ENCODE measurements at regions not wholly inside any gene's neighbourhood (a gene's known extent, or its start where the extent isn't known, plus 50 kb on each side); places are given as distances from the start of the nearest gene placed in this dataset.

- Histone ChIP-seq H3K9me3 (no peaks in the 10 kb centered on the region), H3K27me3 (no peaks in the 10 kb centered on the region), H3K4me3 (no peak overlapping the region), H3K36me3 (no peaks in the 10 kb centered on the region), H3K4me1 (no peaks in the 10 kb centered on the region), H3K27ac (no peak overlapping the region)
- DNase-seq (ENCODE audit: low spot score in 2 of 2) = no peak
- intact Hi-C loops (cut with DNase I; ENCODE audit: low total_unique reads) = no loop called here
- TF ChIP-seq POLR2AphosphoS5 (IDR thresholded peaks at IDR 0.05) (no peak), CTCF (IDR thresholded peaks at IDR 0.05) (no peak), POLR2A (IDR thresholded peaks at IDR 0.05) (no peak)
These were observed 121.2 kb downstream of the FOXB1 start for GRCh38 chr15:60125334-60125733.

- TF ChIP-seq POLR2A (IDR thresholded peaks at IDR 0.05) (no peak), CTCF (IDR thresholded peaks at IDR 0.05) (no peak), POLR2AphosphoS5 (IDR thresholded peaks at IDR 0.05) (no peak)
- Histone ChIP-seq H3K36me3 (no peaks in the 10 kb centered on the region), H3K9me3 (no peaks in the 10 kb centered on the region), H3K27ac (no peak overlapping the region), H3K4me3 (no peak overlapping the region), H3K4me1 (no peaks in the 10 kb centered on the region), H3K27me3 (no peaks in the 10 kb centered on the region)
- DNase-seq (ENCODE audit: low spot score in 2 of 2) = no peak
- intact Hi-C loops (cut with DNase I; ENCODE audit: low total_unique reads) = no loop called here
These were observed 122.1 kb downstream of the FOXB1 start for GRCh38 chr15:60126200-60126599.

DNA sequence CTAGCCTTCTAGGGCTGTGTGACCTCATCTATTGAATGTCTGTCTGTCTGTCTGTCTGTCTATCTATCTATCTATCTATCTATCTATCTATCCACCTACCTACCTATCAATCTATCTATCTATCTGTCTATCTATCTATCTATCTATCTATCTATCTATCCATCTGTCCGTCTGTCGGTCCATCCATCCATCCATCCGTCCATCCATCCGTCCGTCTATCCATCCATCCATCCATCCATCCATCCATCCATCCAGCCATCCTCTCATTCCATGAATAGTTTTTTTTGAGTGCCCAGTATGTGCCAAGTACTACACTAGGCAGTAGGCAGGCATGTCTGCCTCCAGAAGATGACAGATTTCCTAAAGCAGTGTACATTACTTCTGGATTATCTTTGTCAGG is 122.5 kb downstream of the FOXB1 start:
- H3K27me3 ChIP-seq = no peaks in the 10 kb centered on the region
- H3K27ac ChIP-seq = no peak overlapping the region
- no peak for DNase-seq (ENCODE audit: low spot score in 2 of 2)
- no peak overlapping the region for H3K4me3 ChIP-seq
- H3K4me1 ChIP-seq = no peaks in the 10 kb centered on the region
- intact Hi-C loops (cut with DNase I; ENCODE audit: low total_unique reads) = no loop called here
- H3K36me3 ChIP-seq = no peaks in the 10 kb centered on the region
- no peak for TF ChIP-seq POLR2AphosphoS5 (IDR thresholded peaks at IDR 0.05)
- no peak for TF ChIP-seq CTCF (IDR thresholded peaks at IDR 0.05)
- no peak for TF ChIP-seq POLR2A (IDR thresholded peaks at IDR 0.05)
- H3K9me3 ChIP-seq = no peaks in the 10 kb centered on the region

DNA sequence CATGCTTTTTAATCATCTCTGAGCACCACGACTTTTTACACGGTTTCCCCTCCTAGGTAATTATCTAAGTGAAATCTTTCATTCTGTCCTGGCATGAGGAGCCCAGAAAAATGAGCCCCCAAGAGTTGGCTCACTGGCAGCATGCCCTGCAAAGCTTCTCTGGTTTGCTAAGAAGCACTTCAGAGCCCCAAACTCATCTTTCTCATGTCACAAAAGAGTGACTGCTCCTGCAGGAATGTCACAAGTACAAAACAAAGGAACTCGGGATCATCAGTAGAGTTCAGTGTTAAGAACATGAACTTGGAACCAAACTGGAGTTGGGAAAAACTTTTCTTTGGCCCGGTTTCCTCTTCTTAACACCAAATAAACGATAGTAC is 123.9 kb downstream of the FOXB1 start:
- TF ChIP-seq POLR2A (IDR thresholded peaks at IDR 0.05) (no peak), POLR2AphosphoS5 (IDR thresholded peaks at IDR 0.05) (no peak)
- no peaks in the 10 kb centered on the region for H3K27me3 ChIP-seq
- DNase-seq (ENCODE audit: low spot score in 2 of 2) = no peak

DNA sequence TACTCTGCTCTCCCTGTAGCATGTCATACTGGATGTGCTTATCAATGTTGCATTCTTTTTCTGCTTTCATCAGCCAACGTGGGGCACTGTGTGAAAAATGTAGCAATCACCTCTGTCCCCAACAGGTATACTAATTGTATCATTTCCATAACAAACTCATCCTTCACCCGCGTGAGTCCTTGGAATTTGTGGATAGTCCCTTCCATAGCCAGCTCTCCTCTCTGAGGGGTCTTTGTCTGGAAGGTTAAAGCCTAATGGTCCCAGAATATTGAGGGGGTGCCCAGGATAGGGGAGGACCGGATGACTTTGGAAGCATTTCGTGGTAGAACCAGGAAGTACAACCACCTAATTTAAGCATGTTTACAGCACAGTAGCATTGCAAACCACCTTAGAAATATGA is 124.6 kb downstream of the FOXB1 start:
- no peak for DNase-seq (ENCODE audit: low spot score in 2 of 2)
- TF ChIP-seq POLR2AphosphoS5 (IDR thresholded peaks at IDR 0.05) (no peak), CTCF (IDR thresholded peaks at IDR 0.05) (no peak), POLR2A (IDR thresholded peaks at IDR 0.05) (no peak)
- intact Hi-C loops (cut with DNase I; ENCODE audit: low total_unique reads) = no loop called here
- no peaks in the 10 kb centered on the region for H3K4me1 ChIP-seq
- H3K4me3 ChIP-seq = no peak overlapping the region
- no peaks in the 10 kb centered on the region for H3K36me3 ChIP-seq
- no peaks in the 10 kb centered on the region for H3K9me3 ChIP-seq
- peak overlapping the region; percentile 41 to 80 for H3K27ac ChIP-seq
- H3K27me3 ChIP-seq = no peaks in the 10 kb centered on the region

More for the DNA sequence above, 123.9 kb downstream of the FOXB1 start:
- H3K4me1 ChIP-seq = no peaks in the 10 kb centered on the region
- peak overlapping the region; percentile 80 to 92 for H3K27ac ChIP-seq
- intact Hi-C loops (cut with DNase I; ENCODE audit: low total_unique reads) = no loop called here
- peak overlapping the region; percentile 44 to 73 (median 59) for H3K4me3 ChIP-seq
- no peaks in the 10 kb centered on the region for H3K36me3 ChIP-seq
- H3K9me3 ChIP-seq = no peaks in the 10 kb centered on the region

- Histone ChIP-seq H3K9me3 (no peaks in the 10 kb centered on the region), H3K4me3 (no peak overlapping the region), H3K27me3 (no peaks in the 10 kb centered on the region), H3K27ac (no peak overlapping the region), H3K4me1 (no peaks in the 10 kb centered on the region), H3K36me3 (no peaks in the 10 kb centered on the region)
- no peak for DNase-seq (ENCODE audit: low spot score in 2 of 2)
- intact Hi-C loops (cut with DNase I; ENCODE audit: low total_unique reads) = no loop called here
- no peak for TF ChIP-seq POLR2A (IDR thresholded peaks at IDR 0.05)
- no peak for TF ChIP-seq CTCF (IDR thresholded peaks at IDR 0.05)
- no peak for TF ChIP-seq POLR2AphosphoS5 (IDR thresholded peaks at IDR 0.05)
These were observed 126.3 kb downstream of the FOXB1 start for GRCh38 chr15:60130398-60130797.

Measured in breast epithelium (tissue), 4 donors.